Ovary (tissue), 3 donors: ENCODE measurements at regions not wholly inside any gene's neighbourhood (a gene's known extent, or its start where the extent isn't known, plus 50 kb on each side); places are given as distances from the start of the nearest gene placed in this dataset.

ENCODE experiments used
- CTCF ChIP-seq, 3 donors: fragments of 450-650 bp in 2 of 3; fragments of 200-600 bp in 1 of 3; IDR thresholded peaks; one replicate each; pipeline versions ENCODE4 v1.5.1 to v1.8.0; 2016 to 2022; ENCODE audit warnings: antibody characterized with exemption in 3 of 3, mild to moderate bottlenecking in 1 of 3
- EP300 ChIP-seq: sonication (generic); formaldehyde crosslinking; IDR thresholded peaks from one replicate; pipeline ENCODE4 v1.6.1; 2017; ENCODE audit warnings: antibody characterized with exemption
- donor health status: DM: no; HTN: no; CAD: no.

- TF ChIP-seq CTCF (IDR thresholded peaks at IDR 0.05) (no peak), EP300 (no peak)
Measured at GRCh38 chr12:92476844-92477243, 225.9 kb upstream of the PLEKHG7 start.
